Stimulated activated naive B cell treated with anti-CD40 and anti-IgM and Interleukin-4, amounts not matched to agents 10 μg/mL and 1 μg/mL and 100 μg/mL, for 72 hours (primary cell): ENCODE measurements at regions not wholly inside any gene's neighbourhood (a gene's known extent, or its start where the extent isn't known, plus 50 kb on each side); places are given as distances from the start of the nearest gene placed in this dataset.

Experiments
- ATAC-seq, 2 donors: fragments of 150-1000 bp; cut with Tn5 transposase; replicated peaks; 2 replicates each; pipeline ENCODE4 v1.10.0; 2021; ENCODE audit warnings: moderate library complexity in 1 of 2
- DNase-seq: peaks from one replicate; pipeline ENCODE4 v3.0.0; 2021
- H3K27ac Mint-ChIP-seq: one replicate; pipeline ENCODE4 v1.8.0; 2022; ENCODE audit warnings: mild to moderate bottlenecking, mixed read lengths
- H3K27me3 Mint-ChIP-seq, 2 donors: one replicate each; pipeline ENCODE4 v1.8.0; 2022; ENCODE audit warnings: mixed read lengths in 2 of 2
- H3K36me3 Mint-ChIP-seq, 2 donors: one replicate each; pipeline ENCODE4 v1.8.0; 2022; ENCODE audit warnings: mixed read lengths in 2 of 2, mild to moderate bottlenecking in 1 of 2
- H3K4me1 Mint-ChIP-seq, 2 donors: one replicate each; pipeline ENCODE4 v1.8.0; 2022; ENCODE audit warnings: mixed read lengths in 2 of 2, mild to moderate bottlenecking in 1 of 2
- H3K4me3 Mint-ChIP-seq, 2 donors: one replicate each; pipeline ENCODE4 v1.8.0; 2022; ENCODE audit warnings: mild to moderate bottlenecking in 2 of 2, mixed read lengths in 2 of 2, moderate library complexity in 1 of 2
- H3K9me3 Mint-ChIP-seq, 2 donors: one replicate each; pipeline ENCODE4 v1.8.0; 2022; ENCODE audit warnings: mixed read lengths in 2 of 2, mild to moderate bottlenecking in 1 of 2

DNA sequence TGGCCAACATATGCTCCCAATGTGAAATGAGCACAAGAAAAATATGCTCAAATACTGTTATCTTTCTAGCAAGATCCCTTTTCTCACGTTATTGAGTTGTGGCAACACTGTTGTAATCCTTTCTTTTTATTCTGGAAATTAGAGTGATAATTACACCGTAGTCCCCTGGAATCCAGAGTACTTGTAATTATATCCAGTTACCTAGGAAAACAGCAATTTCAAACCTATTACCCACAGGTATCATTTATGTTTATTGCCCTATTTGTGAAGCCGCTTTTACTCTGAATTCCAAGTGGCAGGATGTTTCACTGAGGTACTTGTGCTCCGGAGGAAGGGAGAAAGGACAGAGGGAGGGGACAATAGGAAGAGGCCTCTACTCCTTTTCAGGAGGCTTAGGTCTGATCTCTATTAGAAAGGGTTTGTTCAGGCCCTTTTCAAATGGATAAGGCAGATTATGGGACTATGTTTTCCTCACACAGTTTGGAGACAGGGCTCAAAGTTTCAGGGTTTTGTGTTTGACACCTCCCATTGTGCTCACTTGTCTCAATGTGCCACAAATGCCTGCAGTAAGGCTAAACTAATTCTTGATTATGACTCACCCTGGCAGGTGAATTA, 646.6 kb downstream of the TUSC7 start:
- ATAC-seq (no peak), DNase-seq (no peak)
- H3K36me3 Mint-ChIP-seq: no peaks in the 10 kb centered on the region
- peaks cover 0 to 2% of the 10 kb centered on the region in 2 donors for H3K9me3 Mint-ChIP-seq
- no peaks in the 10 kb centered on the region for H3K27me3 Mint-ChIP-seq
- no peak overlapping the region for H3K27ac Mint-ChIP-seq
- no peaks in the 10 kb centered on the region for H3K4me1 Mint-ChIP-seq
- no peak overlapping the region for H3K4me3 Mint-ChIP-seq

DNA sequence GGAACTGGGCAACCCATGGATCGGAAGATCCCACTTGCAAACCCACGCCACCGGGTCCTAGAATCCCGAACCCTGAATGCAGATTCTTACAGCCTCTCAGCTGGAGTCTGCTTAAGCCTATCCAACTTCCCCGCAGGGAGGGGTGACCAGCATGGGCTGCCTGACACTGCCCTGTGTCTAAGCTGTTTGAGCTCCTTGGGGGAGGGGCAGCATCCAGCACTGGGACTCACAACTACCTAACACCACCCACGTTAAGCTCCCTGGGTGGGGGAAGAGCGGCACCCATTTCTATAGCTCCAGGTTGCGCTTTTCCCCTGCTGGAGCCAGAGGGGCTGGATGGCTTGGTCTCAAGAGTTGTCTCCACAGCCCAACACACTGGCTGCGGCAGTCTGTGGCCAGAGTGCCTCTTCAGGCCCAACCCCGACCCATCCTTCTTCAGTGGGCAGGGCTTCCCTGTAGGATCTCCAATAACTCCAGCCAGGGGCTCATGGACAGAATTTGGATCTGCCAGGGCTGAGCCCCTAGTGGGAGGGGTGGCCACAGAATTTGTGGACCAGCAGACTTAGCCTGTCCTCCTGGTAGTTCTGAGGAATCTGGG, 649.2 kb downstream of the TUSC7 start:
- H3K4me3 Mint-ChIP-seq: no peak overlapping the region
- no peak overlapping the region for H3K27ac Mint-ChIP-seq
- H3K27me3 Mint-ChIP-seq: no peaks in the 10 kb centered on the region
- ATAC-seq (no peak), DNase-seq (no peak)
- peaks cover 10 to 14% of the 10 kb centered on the region in 2 donors for H3K9me3 Mint-ChIP-seq
- H3K4me1 Mint-ChIP-seq: no peaks in the 10 kb centered on the region
- no peaks in the 10 kb centered on the region for H3K36me3 Mint-ChIP-seq

DNA sequence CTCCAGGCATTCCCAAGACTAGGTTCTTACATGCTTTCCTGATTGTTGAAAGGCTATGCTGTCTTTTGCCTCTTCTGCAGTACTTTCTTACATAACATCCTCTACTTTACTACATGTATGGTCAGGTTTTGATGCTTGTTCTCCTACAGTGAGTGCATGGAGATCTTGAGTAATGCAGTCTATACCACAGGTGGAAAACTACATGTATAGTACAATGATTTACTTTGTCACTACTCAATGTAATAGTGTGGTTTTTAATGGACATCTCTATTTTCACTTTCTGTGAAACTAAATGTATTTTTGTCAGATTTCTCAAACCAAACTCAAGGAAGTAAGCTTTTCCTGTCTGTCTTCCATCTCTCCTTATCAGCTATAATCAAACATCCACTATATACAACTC, 657.0 kb downstream of the TUSC7 start:
- H3K36me3 Mint-ChIP-seq: no peaks in the 10 kb centered on the region
- H3K9me3 Mint-ChIP-seq: peaks cover 11 to 12% of the 10 kb centered on the region in 2 donors
- no peaks in the 10 kb centered on the region for H3K27me3 Mint-ChIP-seq
- ATAC-seq: no peak
- no peak for DNase-seq
- no peak overlapping the region for H3K4me3 Mint-ChIP-seq
- H3K4me1 Mint-ChIP-seq: no peaks in the 10 kb centered on the region
- H3K27ac Mint-ChIP-seq: no peak overlapping the region

DNA sequence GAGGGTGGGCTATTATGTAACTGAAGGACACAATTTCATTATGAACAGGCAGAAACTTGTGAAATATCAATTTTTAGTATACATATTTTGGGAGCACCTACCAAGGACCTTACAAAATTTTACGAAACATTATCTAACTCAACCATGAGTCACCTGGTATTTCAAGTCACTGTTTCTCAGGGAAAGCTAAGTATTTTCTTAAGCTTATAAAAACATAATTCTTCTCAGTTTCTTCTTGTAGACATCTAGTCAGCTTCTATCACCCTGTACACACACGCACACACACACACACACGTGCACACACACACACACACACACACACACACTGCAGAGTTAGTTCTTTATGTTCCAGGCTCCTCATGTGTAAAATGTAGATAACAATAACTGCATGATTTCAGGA, 658.3 kb downstream of the TUSC7 start:
- H3K27me3 Mint-ChIP-seq: no peaks in the 10 kb centered on the region

DNA sequence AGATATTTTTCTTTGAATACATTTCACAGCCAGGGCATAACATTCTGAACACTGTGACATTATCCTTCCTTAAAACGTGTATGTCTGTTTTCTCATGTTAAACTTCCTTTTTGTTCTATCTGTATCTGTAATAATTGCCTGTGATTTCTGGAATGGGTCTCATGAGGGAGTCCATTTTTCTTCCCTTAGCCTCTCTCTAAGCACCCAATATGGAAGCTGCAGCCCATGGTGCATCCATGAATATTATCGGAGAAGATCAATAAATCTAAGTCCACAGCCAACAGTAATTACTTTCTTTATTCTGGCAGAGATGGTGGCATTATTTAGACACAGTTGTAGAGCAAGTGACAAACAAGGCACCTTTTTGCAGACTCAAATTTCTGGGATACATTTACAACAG, 671.1 kb downstream of the TUSC7 start:
- no peaks in the 10 kb centered on the region for H3K4me1 Mint-ChIP-seq
- no peaks in the 10 kb centered on the region for H3K36me3 Mint-ChIP-seq
- ATAC-seq (no peak), DNase-seq (no peak)
- H3K27ac Mint-ChIP-seq: no peak overlapping the region
- no peaks in the 10 kb centered on the region for H3K27me3 Mint-ChIP-seq
- H3K4me3 Mint-ChIP-seq: no peak overlapping the region
- H3K9me3 Mint-ChIP-seq: peaks cover 0 to 6% of the 10 kb centered on the region in 2 donors

More for the DNA sequence above, 658.3 kb downstream of the TUSC7 start:
- no peaks in the 10 kb centered on the region for H3K36me3 Mint-ChIP-seq
- H3K9me3 Mint-ChIP-seq: peaks cover 6 to 9% of the 10 kb centered on the region in 2 donors
- H3K27ac Mint-ChIP-seq: no peak overlapping the region
- DNase-seq: no peak
- ATAC-seq: no peak
- no peak overlapping the region for H3K4me3 Mint-ChIP-seq
- H3K4me1 Mint-ChIP-seq: no peaks in the 10 kb centered on the region

DNA sequence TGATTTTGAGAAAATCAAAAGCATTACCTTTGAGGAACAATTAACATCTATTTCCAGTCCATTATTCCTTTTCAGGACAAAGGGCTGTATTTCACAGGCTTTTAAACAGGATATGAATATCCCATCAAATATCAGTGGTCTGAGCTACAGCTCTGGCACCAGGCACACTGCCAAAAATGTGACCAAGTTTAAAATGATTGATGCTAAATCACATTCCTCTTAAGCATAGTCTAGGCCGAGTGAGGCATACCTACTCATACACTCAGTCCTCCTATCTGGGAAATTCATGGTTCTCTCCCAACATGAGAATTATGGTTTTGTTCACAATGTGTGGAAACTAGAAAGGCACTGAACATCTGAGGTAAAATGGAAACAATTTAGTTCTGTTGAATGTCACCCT, 683.5 kb downstream of the TUSC7 start:
- ATAC-seq (no peak), DNase-seq (no peak)
- H3K36me3 Mint-ChIP-seq: no peaks in the 10 kb centered on the region
- H3K9me3 Mint-ChIP-seq: no peaks in the 10 kb centered on the region
- no peaks in the 10 kb centered on the region for H3K27me3 Mint-ChIP-seq
- no peaks in the 10 kb centered on the region for H3K4me1 Mint-ChIP-seq
- no peak overlapping the region for H3K4me3 Mint-ChIP-seq
- no peak overlapping the region for H3K27ac Mint-ChIP-seq

DNA sequence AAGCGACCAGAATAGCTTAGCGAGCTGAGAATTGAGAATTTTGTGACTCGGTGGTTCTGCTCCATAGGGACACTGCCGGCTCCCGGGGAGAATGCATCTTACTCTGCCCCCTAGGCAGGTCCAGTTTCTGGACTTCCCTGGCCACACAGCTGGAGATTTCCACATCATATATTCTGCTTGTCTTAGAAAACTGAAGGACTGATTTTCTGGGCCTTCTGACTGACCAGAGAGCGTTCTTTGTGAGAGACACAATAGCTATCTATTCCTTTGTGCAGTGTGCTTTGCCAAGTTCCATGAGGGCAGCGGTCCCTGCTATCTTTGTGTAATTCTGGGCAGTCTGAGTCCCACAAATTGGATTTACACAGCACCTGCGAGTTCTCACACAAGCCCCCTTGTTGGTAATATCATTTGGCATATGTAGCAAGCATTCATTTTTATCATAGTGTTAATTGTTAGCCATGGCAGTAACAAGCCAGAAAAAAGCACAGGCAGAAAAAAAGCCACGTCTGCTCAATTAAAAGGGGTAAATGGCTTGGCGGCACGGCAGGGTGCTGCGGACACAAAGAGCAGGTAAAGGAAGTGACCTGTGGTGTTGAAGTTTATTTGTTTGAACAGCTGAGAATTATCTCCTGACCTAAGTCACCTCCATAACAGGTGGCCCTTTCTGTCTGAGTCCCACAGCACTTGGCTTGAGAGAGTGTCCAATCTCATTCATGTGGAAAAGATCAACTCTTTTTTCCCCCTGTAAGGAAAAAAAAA, 688.7 kb downstream of the TUSC7 start:
- no peaks in the 10 kb centered on the region for H3K27me3 Mint-ChIP-seq
- no peak overlapping the region for H3K27ac Mint-ChIP-seq
- DNase-seq: no peak

DNA sequence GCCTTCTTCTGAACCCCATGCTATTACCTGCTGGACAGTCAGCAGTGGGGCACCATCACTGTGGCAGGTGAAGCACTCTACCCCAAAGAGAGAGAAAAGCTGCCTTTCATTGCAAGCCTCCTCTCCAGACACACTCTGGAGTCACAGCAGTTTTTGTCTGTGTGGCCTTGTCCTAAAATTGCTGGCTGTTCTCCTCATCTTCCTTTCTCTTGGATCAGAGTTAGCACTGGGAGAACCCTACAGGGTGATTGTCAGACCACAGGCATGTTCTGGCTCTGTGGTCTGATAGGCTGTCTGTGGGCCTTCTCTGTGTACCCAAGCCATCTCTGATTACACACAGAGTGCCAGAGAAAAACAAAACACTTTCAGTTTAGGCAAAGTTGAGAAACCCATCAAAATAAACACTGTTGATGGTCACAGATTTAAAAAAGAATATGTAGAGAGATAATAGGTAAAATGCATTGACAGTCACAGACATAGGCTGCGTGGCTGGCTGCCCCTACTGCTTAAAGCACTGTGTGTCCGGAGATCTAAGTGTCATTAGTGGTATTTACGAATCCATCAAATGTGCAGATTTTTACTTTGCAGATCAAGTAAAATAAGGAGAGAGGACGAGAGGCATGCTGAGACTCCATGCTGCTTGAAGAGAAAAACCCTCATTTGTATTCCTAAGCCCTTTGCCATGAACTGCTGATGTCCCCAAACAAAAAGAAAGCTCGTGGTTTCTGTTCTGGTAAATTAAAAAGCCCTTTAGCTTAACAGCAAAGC, 689.9 kb downstream of the TUSC7 start:
- no peak for ATAC-seq
- H3K4me3 Mint-ChIP-seq: no peak overlapping the region
- no peaks in the 10 kb centered on the region for H3K4me1 Mint-ChIP-seq
- H3K27me3 Mint-ChIP-seq: no peaks in the 10 kb centered on the region
- H3K27ac Mint-ChIP-seq: no peak overlapping the region
- no peak for DNase-seq
- H3K9me3 Mint-ChIP-seq: no peaks in the 10 kb centered on the region
- no peaks in the 10 kb centered on the region for H3K36me3 Mint-ChIP-seq

More for the DNA sequence above, 688.7 kb downstream of the TUSC7 start:
- H3K36me3 Mint-ChIP-seq: no peaks in the 10 kb centered on the region
- no peaks in the 10 kb centered on the region for H3K4me1 Mint-ChIP-seq
- H3K4me3 Mint-ChIP-seq: no peak overlapping the region
- no peak for ATAC-seq
- no peaks in the 10 kb centered on the region for H3K9me3 Mint-ChIP-seq

DNA sequence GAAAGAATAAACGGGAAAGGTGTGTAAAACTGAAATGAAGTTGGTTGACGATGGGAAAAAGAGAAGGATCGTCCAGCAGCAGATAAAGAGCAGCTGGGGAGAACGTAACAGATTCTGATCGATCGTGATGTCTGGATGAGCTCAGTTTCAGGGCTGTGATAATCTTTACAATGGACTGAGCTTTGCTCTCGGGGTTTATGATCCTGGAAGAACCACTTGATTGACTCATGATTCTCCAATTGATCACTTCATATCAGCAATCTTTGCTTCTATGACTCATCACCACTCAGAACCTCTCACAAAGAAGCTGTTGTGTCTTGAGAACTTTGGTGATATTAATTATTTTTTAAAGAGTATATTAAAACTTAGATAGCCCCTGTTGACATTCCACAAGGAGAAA, 690.7 kb downstream of the TUSC7 start:
- ATAC-seq: no peak
- DNase-seq: no peak
- no peak overlapping the region for H3K27ac Mint-ChIP-seq
- no peaks in the 10 kb centered on the region for H3K36me3 Mint-ChIP-seq
- H3K27me3 Mint-ChIP-seq: no peaks in the 10 kb centered on the region
- H3K4me3 Mint-ChIP-seq: no peak overlapping the region
- peaks cover 0 to 6% of the 10 kb centered on the region in 2 donors for H3K4me1 Mint-ChIP-seq
- no peaks in the 10 kb centered on the region for H3K9me3 Mint-ChIP-seq

DNA sequence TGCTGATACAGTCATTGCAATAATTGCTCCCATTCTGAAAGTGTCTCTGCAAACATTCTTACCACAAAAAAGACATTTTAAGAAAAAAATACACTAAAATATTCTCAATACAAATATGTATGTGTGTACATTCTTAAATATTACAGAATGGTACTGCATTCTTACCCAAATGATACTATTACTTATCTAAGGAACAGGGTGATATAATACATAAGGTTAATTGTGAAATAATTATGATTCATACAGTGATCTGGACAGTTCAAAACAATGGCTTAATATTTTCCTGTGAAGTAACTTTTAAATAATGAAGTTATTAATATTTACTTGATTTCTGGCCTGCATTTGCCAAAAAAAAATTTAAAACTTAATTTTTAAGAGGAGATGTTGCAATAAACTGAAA, 694.6 kb downstream of the TUSC7 start:
- Mint-ChIP-seq H3K27me3 (no peaks in the 10 kb centered on the region), H3K4me1 (peaks cover 0 to 6% of the 10 kb centered on the region in 2 donors), H3K4me3 (no peak overlapping the region), H3K27ac (no peak overlapping the region), H3K36me3 (no peaks in the 10 kb centered on the region), H3K9me3 (peaks cover 0 to 1% of the 10 kb centered on the region in 2 donors)
- ATAC-seq (no peak), DNase-seq (no peak)

DNA sequence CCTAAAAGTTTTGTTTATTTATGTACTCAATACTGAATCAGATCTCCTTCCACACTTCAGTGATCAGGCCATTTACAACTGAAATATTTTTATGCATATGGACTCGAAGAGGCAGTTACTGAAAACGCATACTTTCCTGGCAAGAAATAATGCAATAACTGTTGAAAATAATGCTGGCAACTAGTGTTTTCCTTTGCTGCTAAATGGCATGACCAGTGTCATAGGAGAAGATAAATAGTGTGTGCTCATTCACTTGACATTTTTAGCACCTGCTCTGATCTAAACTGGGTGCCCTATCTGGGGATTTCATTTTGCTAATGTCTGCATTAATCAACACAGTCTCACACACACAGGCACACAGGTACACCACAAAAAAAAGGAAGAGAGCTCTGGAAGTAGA, 695.2 kb downstream of the TUSC7 start:
- no peak for DNase-seq
- Mint-ChIP-seq H3K4me3 (no peak overlapping the region), H3K9me3 (peaks cover 0 to 2% of the 10 kb centered on the region in 2 donors), H3K27me3 (no peaks in the 10 kb centered on the region), H3K36me3 (no peaks in the 10 kb centered on the region), H3K27ac (no peak overlapping the region), H3K4me1 (peaks cover 0 to 6% of the 10 kb centered on the region in 2 donors)
- ATAC-seq: no peak

DNA sequence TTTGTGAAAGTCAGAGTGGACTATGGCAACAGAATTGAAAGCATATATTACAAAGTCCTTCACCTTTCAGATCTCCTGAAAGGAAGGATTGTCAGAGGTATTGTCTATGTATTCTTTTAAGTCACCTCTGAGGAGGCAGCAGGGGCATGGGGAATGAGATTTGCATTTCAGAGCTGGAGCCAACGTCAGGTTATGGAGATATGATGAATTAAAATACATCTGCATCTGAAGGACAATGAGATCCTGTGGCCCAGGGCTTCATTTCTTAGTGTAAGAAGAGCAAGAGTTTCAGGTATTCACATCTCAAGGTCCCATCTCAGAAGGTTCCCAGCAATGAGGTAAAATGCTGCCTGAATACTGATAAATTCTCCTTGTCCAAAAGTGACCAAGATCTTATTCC, 695.8 kb downstream of the TUSC7 start:
- Mint-ChIP-seq H3K27ac (no peak overlapping the region), H3K27me3 (no peaks in the 10 kb centered on the region), H3K36me3 (no peaks in the 10 kb centered on the region), H3K4me1 (peaks cover 0 to 6% of the 10 kb centered on the region in 2 donors), H3K4me3 (no peak overlapping the region), H3K9me3 (peaks cover 0 to 2% of the 10 kb centered on the region in 2 donors)
- ATAC-seq (no peak), DNase-seq (no peak)

DNA sequence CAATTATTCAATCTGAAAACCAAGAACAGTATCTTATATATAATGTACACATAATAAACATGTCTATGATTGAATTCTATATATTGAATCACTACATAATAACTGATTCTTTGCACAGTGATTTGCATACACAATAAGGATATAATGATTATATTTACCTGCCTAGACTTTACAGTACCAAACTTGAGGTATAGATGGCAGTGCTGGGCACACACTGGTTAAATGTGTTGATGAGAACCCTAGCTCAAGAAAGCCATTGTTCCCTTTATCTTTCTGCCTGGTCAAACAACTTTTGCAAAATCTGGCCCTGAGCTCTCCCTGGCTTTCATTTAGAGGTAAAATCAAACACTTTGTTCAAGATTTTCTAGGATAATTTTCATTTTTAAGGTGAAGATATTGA, 697.7 kb downstream of the TUSC7 start:
- no peaks in the 10 kb centered on the region for H3K27me3 Mint-ChIP-seq
- H3K27ac Mint-ChIP-seq: no peak overlapping the region
- DNase-seq (no peak), ATAC-seq (peak in 1 of 2 donors; percentile 63)
- no peaks in the 10 kb centered on the region for H3K36me3 Mint-ChIP-seq
- H3K4me3 Mint-ChIP-seq: no peak overlapping the region
- peaks cover 0 to 2% of the 10 kb centered on the region in 2 donors for H3K9me3 Mint-ChIP-seq
- peaks cover 0 to 6% of the 10 kb centered on the region in 2 donors for H3K4me1 Mint-ChIP-seq

DNA sequence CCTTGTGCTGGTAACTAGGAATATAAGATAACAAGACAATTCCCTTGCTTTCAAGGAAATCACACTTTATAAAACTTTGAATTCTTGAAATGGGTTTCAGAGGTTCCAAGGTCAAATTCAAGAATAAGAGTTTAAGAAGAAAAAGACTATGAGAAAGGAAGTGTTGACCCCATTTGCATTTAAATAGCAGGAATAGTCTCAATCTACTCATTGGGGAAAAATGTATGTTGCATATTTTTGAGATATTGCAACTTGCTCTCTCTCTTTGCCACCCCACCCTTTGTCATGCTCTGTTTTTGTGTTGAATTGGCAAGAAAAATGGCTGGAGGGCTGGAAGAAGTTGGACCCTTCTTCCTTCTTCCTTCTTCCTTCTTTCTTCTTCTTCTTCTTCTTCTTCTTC, 699.2 kb downstream of the TUSC7 start:
- H3K36me3 Mint-ChIP-seq: no peaks in the 10 kb centered on the region
- ATAC-seq (no peak), DNase-seq (no peak)
- H3K4me1 Mint-ChIP-seq: peaks cover 0 to 6% of the 10 kb centered on the region in 2 donors
- H3K27ac Mint-ChIP-seq: no peak overlapping the region
- H3K4me3 Mint-ChIP-seq: no peak overlapping the region
- no peaks in the 10 kb centered on the region for H3K27me3 Mint-ChIP-seq
- peaks cover 0 to 2% of the 10 kb centered on the region in 2 donors for H3K9me3 Mint-ChIP-seq
